GM21447 (cell line): ENCODE measurements at regions not wholly inside any gene's neighbourhood (a gene's known extent, or its start where the extent isn't known, plus 50 kb on each side); places are given as distances from the start of the nearest gene placed in this dataset.

Source experiments
- ATAC-seq: cut with Tn5 transposase; IDR thresholded peaks from one replicate; pipeline ENCODE4 v1.9.1; 2021; ENCODE audit not compliant: unreplicated experiment

- no peak for ATAC-seq
Measured at GRCh38 chr7:25545124-25546008, 317.1 kb upstream of the NPVF start.

GRCh38 chr7:25546306-25546705, 318.0 kb upstream of the NPVF start:
- ATAC-seq: no peak

DNA sequence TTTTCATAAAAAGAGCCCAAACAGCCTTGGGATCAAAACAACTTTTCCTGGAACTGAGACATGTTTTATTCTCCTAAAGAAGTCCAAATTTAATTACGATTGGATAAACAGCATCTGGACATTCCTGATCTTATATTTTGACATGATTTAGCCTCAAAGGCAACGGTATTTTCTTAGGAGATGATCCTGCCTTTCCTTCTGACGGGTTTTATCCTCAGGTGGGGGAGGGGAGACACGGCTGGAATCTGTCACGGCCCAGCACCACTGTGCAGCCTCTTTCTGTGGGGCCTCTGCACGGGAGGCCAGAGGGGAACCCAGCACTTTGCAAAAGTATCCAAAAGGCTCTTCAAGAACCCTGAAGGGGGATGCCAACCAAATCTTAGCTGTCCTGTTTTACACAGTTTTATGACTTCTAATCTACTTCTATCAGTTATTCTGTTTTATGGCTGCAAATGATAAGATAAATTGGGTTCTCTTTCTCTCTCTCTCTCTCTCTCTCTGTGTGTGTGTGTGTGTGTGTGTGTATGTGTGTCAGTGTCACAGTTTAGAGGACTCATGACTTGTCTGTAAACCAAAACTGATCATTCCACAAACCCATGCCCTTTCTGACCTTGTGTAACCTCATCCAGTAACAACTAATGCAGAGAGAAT, 321.1 kb upstream of the NPVF start:
- no peak for ATAC-seq

GRCh38 chr7:25550149-25550548, 321.9 kb upstream of the NPVF start:
- no peak for ATAC-seq

- ATAC-seq: no peak
Measured at GRCh38 chr7:25552998-25553397, 324.7 kb upstream of the NPVF start.

DNA sequence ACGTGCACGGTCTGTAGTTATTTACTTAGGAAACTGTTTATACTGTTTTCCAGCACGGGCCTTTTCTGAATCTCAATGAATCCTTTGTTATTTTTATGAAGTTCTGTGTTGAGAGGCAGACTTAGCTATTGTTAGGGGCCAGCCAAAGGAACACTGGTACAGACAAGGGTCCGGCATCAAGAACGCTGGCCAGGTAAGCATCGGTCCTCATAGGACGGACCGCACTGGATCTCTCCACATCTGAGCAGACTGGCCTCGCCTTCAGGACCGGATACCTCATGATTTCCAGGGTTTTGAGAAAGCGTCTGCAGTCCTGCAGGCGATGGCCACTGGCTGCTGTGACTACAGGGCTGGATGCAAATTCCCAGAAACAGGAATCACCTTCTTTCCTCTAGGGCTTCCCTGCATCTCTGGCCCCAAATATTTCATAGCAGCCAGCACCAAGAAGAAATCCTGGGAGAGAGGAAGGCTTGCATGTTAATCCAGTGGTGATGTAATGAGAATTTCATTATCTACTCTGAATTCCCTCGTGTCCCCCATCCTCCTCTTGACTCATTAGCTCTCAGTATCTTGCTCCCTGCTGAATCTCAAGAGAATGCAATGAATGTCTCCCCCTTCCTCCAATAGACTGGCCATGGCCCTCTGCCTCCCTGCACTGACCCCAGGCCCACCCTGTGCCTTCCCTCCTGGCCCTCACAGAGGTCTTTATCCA, 325.4 kb upstream of the NPVF start:
- no peak for ATAC-seq

DNA sequence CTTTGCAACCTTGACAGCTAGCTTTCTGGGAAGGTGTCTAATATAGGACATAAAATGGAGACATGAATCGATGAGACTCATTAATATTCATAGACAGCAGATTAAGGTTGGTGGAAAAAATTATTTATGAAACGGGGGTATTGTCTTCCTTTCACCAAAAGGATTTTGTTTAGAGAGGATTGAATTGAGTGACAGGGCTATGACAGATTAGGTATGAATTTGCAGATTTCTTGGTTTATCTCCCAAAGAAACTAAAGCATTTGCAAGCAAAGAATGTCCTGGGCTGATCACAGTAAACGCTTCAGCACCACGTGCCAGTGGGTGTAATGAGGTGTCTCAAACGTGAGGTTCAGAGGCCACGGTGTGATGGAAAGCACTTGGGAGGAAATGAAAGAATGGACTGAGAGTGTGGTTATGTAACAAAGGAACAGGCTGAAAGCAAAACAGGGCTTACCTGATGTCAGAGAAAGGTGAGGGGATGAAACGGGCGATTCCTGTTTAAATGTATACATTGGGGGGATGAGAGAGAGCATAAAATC, 329.2 kb upstream of the NPVF start:
- no peak for ATAC-seq

- ATAC-seq: no peak
Measured at GRCh38 chr7:25557930-25558329, 329.6 kb upstream of the NPVF start.

DNA sequence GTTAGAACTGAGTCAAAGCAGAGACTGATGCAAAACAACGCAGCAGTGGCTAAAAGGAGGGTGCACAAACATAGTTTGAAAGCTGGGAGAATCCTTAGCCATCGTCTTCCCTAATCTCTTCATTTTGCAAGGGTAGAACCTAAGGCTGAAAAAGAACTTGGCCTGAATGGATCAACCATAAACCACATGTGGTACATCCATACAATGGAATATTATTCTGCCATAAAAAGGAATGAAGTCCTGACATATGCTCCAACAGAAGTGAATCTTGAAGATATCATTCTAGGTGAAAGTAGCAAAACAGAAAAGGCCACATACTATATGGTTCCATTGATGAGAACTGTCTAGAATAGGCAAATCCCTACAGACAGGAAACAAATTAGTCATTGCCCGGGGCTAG, 330.3 kb upstream of the NPVF start:
- no peak for ATAC-seq

DNA sequence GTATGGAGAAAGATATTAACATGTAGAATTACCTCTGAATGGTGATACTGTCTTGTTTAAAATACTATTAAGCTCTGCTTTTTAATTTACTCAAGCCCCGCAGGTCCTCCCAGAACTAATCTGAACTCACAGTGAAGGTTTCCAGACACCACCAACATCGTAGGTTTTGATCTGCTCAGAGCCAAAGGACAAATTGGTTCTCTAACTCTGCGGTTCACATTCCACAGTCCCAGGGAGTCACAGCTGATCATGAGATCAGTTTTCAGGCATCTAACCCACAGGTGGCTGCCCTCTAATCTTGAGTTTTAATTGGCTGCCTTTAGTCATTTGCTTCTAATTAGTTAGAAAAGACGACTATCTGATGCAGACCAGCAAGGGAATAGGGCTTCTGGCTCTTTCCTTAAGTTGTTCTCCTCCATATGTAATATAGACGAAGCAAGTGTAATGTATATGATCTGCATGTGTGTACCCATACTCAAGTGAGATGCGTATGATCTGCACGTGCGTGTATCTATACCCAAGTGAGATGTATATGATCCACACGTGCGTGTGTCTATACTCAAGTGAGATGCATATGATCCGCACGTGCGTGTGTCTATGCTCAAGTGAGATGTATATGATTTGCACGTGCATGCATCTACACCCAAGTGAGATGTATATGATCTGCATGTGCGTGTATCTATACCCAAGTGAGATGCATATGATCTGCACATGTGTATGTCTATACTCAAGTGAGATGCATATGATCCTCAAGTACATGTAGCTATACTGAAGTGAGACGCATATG, 331.5 kb upstream of the NPVF start:
- ATAC-seq: no peak

DNA sequence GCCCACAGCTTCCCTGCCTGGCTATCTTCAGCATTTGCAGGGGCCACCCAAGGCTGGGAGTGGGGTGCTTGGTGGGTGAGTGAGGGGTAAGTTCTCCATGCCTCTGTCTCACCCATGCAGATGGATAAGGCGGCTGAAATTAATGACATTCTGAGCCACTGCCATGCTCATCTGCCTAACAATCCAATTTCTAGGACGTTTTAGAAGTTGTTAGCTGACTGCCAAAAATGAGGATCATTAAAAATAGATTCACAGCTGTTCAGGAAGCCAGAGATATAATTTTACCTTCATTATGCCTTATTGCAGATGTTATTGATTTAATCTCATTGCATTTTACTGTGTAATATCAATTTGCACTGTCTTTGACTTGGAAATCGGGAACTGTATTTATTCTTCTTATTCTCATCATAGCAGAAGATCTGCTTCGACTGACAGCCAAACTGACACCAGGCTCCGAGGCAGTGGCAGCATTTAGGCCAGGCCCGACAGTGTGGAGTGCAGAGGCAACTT, 334.4 kb upstream of the NPVF start:
- ATAC-seq: no peak

DNA sequence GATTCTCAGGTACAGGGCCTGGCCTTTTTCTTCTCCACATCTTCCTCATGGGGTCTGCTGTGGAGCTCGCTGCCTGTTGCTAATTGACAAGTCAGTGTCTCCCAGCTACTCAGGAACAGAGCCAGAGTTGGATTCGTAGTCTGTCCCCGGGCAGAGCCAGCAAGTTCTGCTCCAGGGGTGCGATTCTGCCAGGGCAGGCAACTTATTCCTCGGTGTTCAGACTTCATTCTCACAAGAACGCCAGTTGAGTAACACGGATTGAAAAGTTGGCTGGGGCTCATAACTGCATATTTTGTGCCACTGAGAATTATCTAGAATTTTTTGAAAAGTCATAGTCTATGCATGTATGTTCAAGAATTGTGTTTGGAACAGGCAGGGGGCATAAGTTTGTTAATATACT, 336.7 kb upstream of the NPVF start:
- ATAC-seq: no peak

DNA sequence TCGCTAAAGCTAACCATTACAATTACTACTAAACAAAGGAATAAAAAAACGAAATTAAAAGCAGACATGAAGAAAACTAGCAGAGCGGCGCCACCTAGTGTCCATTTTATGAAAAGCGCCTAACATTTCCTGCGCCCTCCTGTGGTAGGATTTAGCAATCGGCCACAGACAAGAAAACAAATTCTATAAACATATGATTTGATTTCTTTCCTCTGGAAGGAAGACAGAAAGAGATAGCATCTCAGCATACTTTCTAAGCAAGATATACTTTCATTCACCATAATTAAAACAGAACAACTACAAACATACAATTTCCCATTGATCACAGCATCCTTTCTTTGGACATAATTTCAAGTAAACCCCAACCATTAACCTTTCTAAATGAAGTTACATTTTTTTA, 337.7 kb upstream of the NPVF start:
- no peak for ATAC-seq

- ATAC-seq: no peak
Measured at GRCh38 chr7:25567430-25567829, 339.1 kb upstream of the NPVF start.

GRCh38 chr7:25569765-25570164, 341.5 kb upstream of the NPVF start:
- ATAC-seq: no peak

GRCh38 chr7:25572423-25572822, 344.1 kb upstream of the NPVF start:
- no peak for ATAC-seq

DNA sequence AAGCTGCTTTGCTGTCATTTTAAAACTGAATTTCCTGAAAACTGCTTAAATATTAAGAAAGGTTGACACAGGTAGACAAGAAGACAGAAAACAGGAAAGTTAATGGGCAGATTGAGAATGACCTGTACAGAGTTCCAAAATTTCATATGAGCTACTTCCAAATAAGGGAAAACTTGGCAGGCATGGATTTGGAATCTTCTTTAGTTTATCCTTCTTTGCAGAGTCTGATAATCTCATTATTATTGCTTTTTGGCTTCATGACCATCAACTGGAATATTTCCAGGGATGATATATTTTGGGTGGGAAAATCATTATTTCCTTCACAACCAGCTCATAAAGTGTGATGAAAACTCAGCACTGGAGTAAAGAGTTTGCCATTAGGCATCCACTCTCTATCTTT, 346.5 kb upstream of the NPVF start:
- no peak for ATAC-seq

DNA sequence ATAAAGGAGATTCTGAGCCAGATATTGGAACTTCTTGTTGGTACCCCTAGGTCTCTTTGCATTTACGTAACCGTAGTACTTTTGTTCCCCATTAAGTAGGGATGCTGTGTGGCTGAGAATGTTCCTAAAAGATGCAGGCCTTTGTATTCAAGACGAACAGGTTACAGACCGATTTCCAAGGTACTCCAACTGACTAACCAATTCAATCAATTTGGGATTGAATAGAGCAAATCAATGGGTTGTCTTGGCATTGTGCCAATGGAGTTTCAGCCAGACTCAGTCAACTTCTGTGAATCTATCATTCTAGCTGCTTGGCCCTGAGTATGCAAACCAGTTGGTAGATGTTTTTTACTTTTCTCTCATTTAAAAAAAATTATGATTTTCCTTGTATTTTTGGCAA, 347.3 kb upstream of the NPVF start:
- ATAC-seq: no peak

GRCh38 chr7:25578991-25579777, 350.9 kb upstream of the NPVF start:
- ATAC-seq: no peak

GRCh38 chr7:25579778-25580075, 351.4 kb upstream of the NPVF start:
- no peak for ATAC-seq
